ENCODE measurements at regions not wholly inside any gene's neighbourhood (a gene's known extent, or its start where the extent isn't known, plus 50 kb on each side); places are given as distances from the start of the nearest gene placed in this dataset.
"Not testable (repeated sequence)": the region's sequence is repeated elsewhere in the genome, so short reads cannot be mapped to it uniquely, and the experiment has no call there.

GRCh38 chr3:153624310-153625030 lies 462.4 kb downstream of the RAP2B start:
- no peak for DNase-seq

- DNase-seq = no peak
Measured at GRCh38 chr3:153625506-153625905, 463.5 kb downstream of the RAP2B start.

GRCh38 chr3:153626158-153626557 lies 464.1 kb downstream of the RAP2B start:
- no peak for DNase-seq

- DNase-seq = no peak
Measured at GRCh38 chr3:153628591-153628990, 466.6 kb downstream of the RAP2B start.

- no peak for DNase-seq
Measured at GRCh38 chr3:153629148-153629547, 467.1 kb downstream of the RAP2B start.

GRCh38 chr3:153631102-153631501 lies 469.1 kb downstream of the RAP2B start:
- no peak for DNase-seq

GRCh38 chr3:153631664-153632063 lies 469.6 kb downstream of the RAP2B start:
- DNase-seq = no peak

GRCh38 chr3:153633407-153633806 lies 471.4 kb downstream of the RAP2B start:
- DNase-seq = no peak

- DNase-seq = no peak
Measured at GRCh38 chr3:153634683-153635082, 472.7 kb downstream of the RAP2B start.

- DNase-seq = no peak
Measured at GRCh38 chr3:153639631-153640030, 477.6 kb downstream of the RAP2B start.

- no peak for DNase-seq
Measured at GRCh38 chr3:153640689-153641665, 479.0 kb downstream of the RAP2B start.

GRCh38 chr3:153642576-153642975 lies 478.6 kb upstream of the ARHGEF26 start:
- not testable (repeated sequence) for DNase-seq

- DNase-seq = not testable (repeated sequence)
Measured at GRCh38 chr3:153643471-153643870, 477.7 kb upstream of the ARHGEF26 start.

- no peak for DNase-seq
Measured at GRCh38 chr3:153649286-153649839, 471.8 kb upstream of the ARHGEF26 start.

- no peak for DNase-seq
Measured at GRCh38 chr3:153652076-153652475, 469.1 kb upstream of the ARHGEF26 start.

GRCh38 chr3:153657046-153657445 lies 464.1 kb upstream of the ARHGEF26 start:
- no peak for DNase-seq

GRCh38 chr3:153657461-153657860 lies 463.7 kb upstream of the ARHGEF26 start:
- DNase-seq = no peak

- DNase-seq = no peak
Measured at GRCh38 chr3:153658136-153658535, 463.1 kb upstream of the ARHGEF26 start.

- DNase-seq = no peak
Measured at GRCh38 chr3:153666991-153667740, 454.0 kb upstream of the ARHGEF26 start.

GRCh38 chr3:153669527-153669926 lies 451.7 kb upstream of the ARHGEF26 start:
- no peak for DNase-seq

GRCh38 chr3:153670577-153670976 lies 450.6 kb upstream of the ARHGEF26 start:
- no peak for DNase-seq

- no peak for DNase-seq
Measured at GRCh38 chr3:153673853-153674252, 447.3 kb upstream of the ARHGEF26 start.

- no peak for DNase-seq
Measured at GRCh38 chr3:153679714-153680113, 441.5 kb upstream of the ARHGEF26 start.
